ENCODE measurements at regions not wholly inside any gene's neighbourhood (a gene's known extent, or its start where the extent isn't known, plus 50 kb on each side); places are given as distances from the start of the nearest gene placed in this dataset.

GRCh38 chr22:47395481-47395880 lies 633.0 kb downstream of the TBC1D22A start:
- H3K27me3 Mint-ChIP-seq (ENCODE audit: low read depth), result no peaks in the 10 kb centered on the region
- ATAC-seq, result no peak
- H3K9me3 Mint-ChIP-seq, result no peaks in the 10 kb centered on the region
- no peak overlapping the region for H3K4me3 Mint-ChIP-seq
- H3K4me1 Mint-ChIP-seq (ENCODE audit: low read depth), result no peaks in the 10 kb centered on the region
- DNase-seq, result no peak
- no peaks in the 10 kb centered on the region for H3K36me3 Mint-ChIP-seq (ENCODE audit: insufficient read depth)

GRCh38 chr22:47394504-47395440 lies 632.3 kb downstream of the TBC1D22A start:
- Mint-ChIP-seq H3K9me3 (no peaks in the 10 kb centered on the region), H3K36me3 (ENCODE audit: insufficient read depth) (no peaks in the 10 kb centered on the region), H3K4me3 (no peak overlapping the region), H3K4me1 (ENCODE audit: low read depth) (no peaks in the 10 kb centered on the region), H3K27me3 (ENCODE audit: low read depth) (no peaks in the 10 kb centered on the region)
- ATAC-seq (no peak), DNase-seq (no peak)

DNA sequence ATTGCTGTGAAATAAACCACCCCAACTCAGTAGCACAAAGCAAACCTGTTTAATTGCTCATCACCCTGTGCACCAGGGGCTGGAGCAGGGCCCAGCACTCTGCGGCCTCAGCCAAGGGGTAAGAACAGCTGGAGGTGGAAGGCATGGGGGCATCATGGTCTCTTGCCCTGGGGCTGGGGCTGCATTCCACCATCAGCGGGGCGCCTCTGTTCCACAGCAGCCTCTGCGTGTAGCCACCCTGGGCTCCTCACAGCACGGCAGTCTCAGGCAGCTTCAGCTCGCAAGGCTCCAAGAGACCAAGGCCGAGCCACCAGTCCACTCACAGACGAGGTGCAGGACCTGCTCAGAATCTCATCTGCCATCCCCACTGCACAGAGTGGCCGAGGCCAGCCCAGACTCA lies 630.7 kb downstream of the TBC1D22A start:
- H3K36me3 Mint-ChIP-seq (ENCODE audit: insufficient read depth), result no peaks in the 10 kb centered on the region
- no peaks in the 10 kb centered on the region for H3K27me3 Mint-ChIP-seq (ENCODE audit: low read depth)
- no peaks in the 10 kb centered on the region for H3K4me1 Mint-ChIP-seq (ENCODE audit: low read depth)
- H3K4me3 Mint-ChIP-seq, result no peak overlapping the region
- no peak for ATAC-seq
- H3K9me3 Mint-ChIP-seq, result no peaks in the 10 kb centered on the region
- DNase-seq, result no peak

DNA sequence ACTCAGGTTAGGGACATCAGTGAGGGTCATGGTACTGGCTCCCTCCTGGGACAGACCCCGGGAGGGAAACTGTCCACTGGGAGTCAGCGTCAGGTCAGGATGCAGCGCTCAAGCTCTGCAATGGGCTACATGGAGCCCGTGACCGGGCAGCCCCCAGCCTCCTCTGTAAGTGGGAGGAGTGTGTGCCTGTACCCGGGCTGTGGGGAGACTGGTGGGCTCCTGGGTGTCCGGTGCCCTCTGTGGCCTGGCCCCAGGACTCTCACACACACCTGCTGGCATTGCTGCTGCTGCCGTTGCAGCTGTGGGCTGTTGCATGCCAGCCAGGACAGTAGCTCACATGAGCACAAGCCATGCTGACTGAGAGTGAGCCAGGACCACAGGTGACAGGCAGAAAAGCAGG lies 630.3 kb downstream of the TBC1D22A start:
- Mint-ChIP-seq H3K9me3 (no peaks in the 10 kb centered on the region), H3K4me3 (no peak overlapping the region), H3K4me1 (ENCODE audit: low read depth) (no peaks in the 10 kb centered on the region)

DNA sequence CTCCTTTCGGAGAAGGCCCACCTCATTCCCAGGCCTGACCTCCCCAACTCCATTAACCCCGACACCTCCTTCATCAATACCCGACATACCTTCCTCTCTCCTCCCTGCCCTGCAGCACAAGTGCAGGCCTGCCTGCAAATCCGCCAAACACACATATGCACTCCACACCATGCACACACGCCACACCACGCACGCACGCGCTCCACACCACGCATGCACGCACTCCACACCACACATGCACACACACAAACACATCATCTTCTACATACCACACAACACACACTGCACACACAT lies 629.6 kb downstream of the TBC1D22A start:
- DNase-seq (no peak), ATAC-seq (no peak)
- Mint-ChIP-seq H3K27me3 (ENCODE audit: low read depth) (no peaks in the 10 kb centered on the region), H3K4me1 (ENCODE audit: low read depth) (no peaks in the 10 kb centered on the region), H3K4me3 (no peak overlapping the region), H3K36me3 (ENCODE audit: insufficient read depth) (no peaks in the 10 kb centered on the region), H3K9me3 (no peaks in the 10 kb centered on the region)

More for the DNA sequence above, 630.3 kb downstream of the TBC1D22A start:
- ATAC-seq, result no peak
- H3K36me3 Mint-ChIP-seq (ENCODE audit: insufficient read depth), result no peaks in the 10 kb centered on the region
- H3K27me3 Mint-ChIP-seq (ENCODE audit: low read depth), result no peaks in the 10 kb centered on the region
- no peak for DNase-seq

DNA sequence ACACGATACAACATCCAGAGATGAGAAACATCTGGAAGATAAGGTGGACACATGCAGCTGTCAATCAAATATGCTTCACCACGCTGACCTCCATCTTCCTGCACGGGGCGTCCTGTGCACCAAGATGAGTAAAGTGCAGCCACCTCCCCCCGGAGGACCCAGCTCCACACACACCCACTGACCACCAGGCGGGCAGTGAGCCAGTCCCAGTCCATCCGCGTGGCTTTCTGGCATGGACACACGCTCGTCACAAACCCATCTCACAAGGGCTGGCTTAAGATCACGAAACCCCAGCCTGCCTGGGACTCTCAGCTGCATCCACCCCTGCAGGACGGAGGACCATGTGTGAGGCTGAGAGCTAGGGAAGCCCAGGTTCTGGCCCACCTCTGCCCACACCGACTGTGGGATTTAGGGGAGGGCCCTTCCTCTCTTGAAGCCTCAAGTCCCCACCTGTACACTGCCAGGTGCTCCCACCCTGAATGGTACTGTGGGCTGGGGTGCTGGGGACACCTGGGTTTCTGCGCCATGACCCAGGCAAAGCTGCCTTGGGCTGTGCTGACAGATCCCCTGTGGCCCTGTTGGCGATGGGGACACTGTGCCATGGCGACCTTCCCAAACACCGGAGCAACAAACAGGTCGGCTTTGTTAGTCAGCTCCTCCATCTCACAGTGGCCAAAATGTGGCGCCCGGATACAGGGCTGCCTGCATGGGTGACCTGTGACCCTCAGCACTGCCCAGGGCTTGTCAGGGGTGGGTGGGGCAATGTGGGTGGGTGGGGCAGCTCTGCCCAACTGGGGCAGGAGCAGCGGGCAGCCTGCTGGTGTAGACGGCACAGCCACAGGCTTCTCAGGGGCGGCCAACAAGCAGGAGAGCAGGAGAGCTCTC lies 629.0 kb downstream of the TBC1D22A start:
- DNase-seq (no peak), ATAC-seq (no peak)
- H3K27me3 Mint-ChIP-seq (ENCODE audit: low read depth), result no peaks in the 10 kb centered on the region
- no peaks in the 10 kb centered on the region for H3K9me3 Mint-ChIP-seq
- H3K4me1 Mint-ChIP-seq (ENCODE audit: low read depth), result no peaks in the 10 kb centered on the region
- H3K36me3 Mint-ChIP-seq (ENCODE audit: insufficient read depth), result no peaks in the 10 kb centered on the region
- no peak overlapping the region for H3K4me3 Mint-ChIP-seq

- Mint-ChIP-seq H3K36me3 (ENCODE audit: insufficient read depth) (no peaks in the 10 kb centered on the region), H3K4me1 (ENCODE audit: low read depth) (no peaks in the 10 kb centered on the region), H3K4me3 (no peak overlapping the region), H3K27me3 (ENCODE audit: low read depth) (no peaks in the 10 kb centered on the region), H3K9me3 (no peaks in the 10 kb centered on the region)
- no peak for DNase-seq
- no peak for ATAC-seq
Measured at GRCh38 chr22:47390026-47390970, 627.8 kb downstream of the TBC1D22A start.

GRCh38 chr22:47389201-47389600 lies 626.8 kb downstream of the TBC1D22A start:
- Mint-ChIP-seq H3K4me1 (ENCODE audit: low read depth) (no peaks in the 10 kb centered on the region), H3K27me3 (ENCODE audit: low read depth) (no peaks in the 10 kb centered on the region), H3K36me3 (ENCODE audit: insufficient read depth) (no peaks in the 10 kb centered on the region), H3K4me3 (no peak overlapping the region), H3K9me3 (no peaks in the 10 kb centered on the region)
- ATAC-seq (no peak), DNase-seq (no peak)

DNA sequence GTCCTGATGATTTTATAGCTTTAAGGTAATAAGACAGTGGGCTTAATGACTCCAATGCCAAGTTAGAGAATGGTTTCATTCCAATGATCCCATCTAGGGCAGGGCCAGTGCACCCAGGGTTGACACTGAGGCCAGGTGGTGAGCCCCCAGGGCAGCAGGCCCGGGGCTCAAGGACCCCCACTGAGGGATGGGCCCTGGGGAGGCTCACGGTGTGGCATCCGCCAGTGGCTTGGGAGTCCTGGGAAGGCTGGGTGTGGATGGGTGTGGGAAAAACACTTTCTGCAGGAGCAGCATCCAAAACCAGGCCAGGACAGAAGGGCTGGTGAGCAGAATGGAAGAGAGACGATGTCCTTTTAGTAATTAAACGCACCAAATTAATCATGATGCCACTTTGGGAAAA lies 626.3 kb downstream of the TBC1D22A start:
- H3K9me3 Mint-ChIP-seq, result no peaks in the 10 kb centered on the region
- DNase-seq (no peak), ATAC-seq (no peak)
- no peaks in the 10 kb centered on the region for H3K27me3 Mint-ChIP-seq (ENCODE audit: low read depth)
- H3K36me3 Mint-ChIP-seq (ENCODE audit: insufficient read depth), result no peaks in the 10 kb centered on the region
- no peaks in the 10 kb centered on the region for H3K4me1 Mint-ChIP-seq (ENCODE audit: low read depth)
- H3K4me3 Mint-ChIP-seq, result no peak overlapping the region

GRCh38 chr22:47388331-47388730 lies 625.9 kb downstream of the TBC1D22A start:
- DNase-seq (no peak), ATAC-seq (no peak)
- Mint-ChIP-seq H3K27me3 (ENCODE audit: low read depth) (no peaks in the 10 kb centered on the region), H3K9me3 (no peaks in the 10 kb centered on the region), H3K36me3 (ENCODE audit: insufficient read depth) (no peaks in the 10 kb centered on the region), H3K4me3 (no peak overlapping the region), H3K4me1 (ENCODE audit: low read depth) (no peaks in the 10 kb centered on the region)

GRCh38 chr22:47386812-47387510 lies 624.5 kb downstream of the TBC1D22A start:
- DNase-seq (no peak), ATAC-seq (no peak)
- H3K36me3 Mint-ChIP-seq (ENCODE audit: insufficient read depth), result no peaks in the 10 kb centered on the region
- H3K9me3 Mint-ChIP-seq, result no peaks in the 10 kb centered on the region
- H3K4me1 Mint-ChIP-seq (ENCODE audit: low read depth), result no peaks in the 10 kb centered on the region
- H3K4me3 Mint-ChIP-seq, result no peak overlapping the region
- H3K27me3 Mint-ChIP-seq (ENCODE audit: low read depth), result no peaks in the 10 kb centered on the region

DNA sequence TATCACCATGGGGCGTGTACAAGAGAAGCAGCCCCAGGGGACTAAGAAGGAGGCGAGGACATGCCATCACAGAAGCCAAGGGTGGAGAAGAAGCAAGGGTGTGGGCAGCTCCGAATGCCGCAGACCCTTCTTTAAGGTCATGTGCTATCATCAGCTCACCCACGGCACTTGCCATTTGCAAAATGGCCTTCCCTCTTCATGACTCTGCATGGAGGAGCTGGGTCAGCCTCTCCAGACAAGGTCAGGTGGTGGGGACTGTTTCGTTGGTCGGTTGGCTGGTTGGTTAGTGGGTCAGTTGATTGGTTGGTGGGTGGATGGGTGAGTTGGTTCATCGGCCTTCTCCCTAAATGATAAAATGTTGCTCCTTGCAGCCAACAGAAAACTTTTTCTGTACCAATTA lies 622.5 kb downstream of the TBC1D22A start:
- ATAC-seq, result no peak
- no peaks in the 10 kb centered on the region for H3K4me1 Mint-ChIP-seq (ENCODE audit: low read depth)

GRCh38 chr22:47382164-47382890 lies 619.9 kb downstream of the TBC1D22A start:
- DNase-seq, result no peak
- Mint-ChIP-seq H3K27me3 (ENCODE audit: low read depth) (no peaks in the 10 kb centered on the region), H3K4me3 (no peak overlapping the region), H3K36me3 (ENCODE audit: insufficient read depth) (no peaks in the 10 kb centered on the region), H3K4me1 (ENCODE audit: low read depth) (no peaks in the 10 kb centered on the region), H3K9me3 (no peaks in the 10 kb centered on the region)
- ATAC-seq, result no peak

More for the DNA sequence above, 622.5 kb downstream of the TBC1D22A start:
- Mint-ChIP-seq H3K27me3 (ENCODE audit: low read depth) (no peaks in the 10 kb centered on the region), H3K9me3 (no peaks in the 10 kb centered on the region), H3K4me3 (no peak overlapping the region), H3K36me3 (ENCODE audit: insufficient read depth) (no peaks in the 10 kb centered on the region)
- DNase-seq, result no peak
